Endodermal cell (in vitro differentiated cells): ENCODE measurements at regions not wholly inside any gene's neighbourhood (a gene's known extent, or its start where the extent isn't known, plus 50 kb on each side); places are given as distances from the start of the nearest gene placed in this dataset.

ENCODE experiments used
- DNase-seq: peaks from one replicate; pipeline ENCODE4 v3.0.0-alpha.2; 2017
- H3K27ac ChIP-seq: 2 replicates; pipeline ENCODE4 v1.5.1; 2013; ENCODE audit warnings: mild to moderate bottlenecking, low read depth, low read length, moderate library complexity
- H3K27me3 ChIP-seq: 2 replicates; pipeline ENCODE4 v1.6.1; 2013; ENCODE audit warnings: mild to moderate bottlenecking, low read length, moderate library complexity; ENCODE audit not compliant: insufficient read depth, control insufficient read depth, poor library complexity, severe bottlenecking
- H3K36me3 ChIP-seq: 2 replicates; pipeline ENCODE4 v1.7.0; 2013; ENCODE audit warnings: mild to moderate bottlenecking, low read length, moderate library complexity; ENCODE audit not compliant: control insufficient read depth, insufficient read depth
- H3K4me1 ChIP-seq: one replicate; pipeline ENCODE4 v1.7.0; 2013; ENCODE audit warnings: low read length; ENCODE audit not compliant: control insufficient read depth, insufficient read depth
- H3K4me3 ChIP-seq: 2 replicates; pipeline ENCODE4 v1.5.1; 2013; ENCODE audit warnings: mild to moderate bottlenecking, low read length, moderate library complexity
- H3K9ac ChIP-seq: 2 replicates; pipeline ENCODE4 v1.6.1; 2013; ENCODE audit warnings: mild to moderate bottlenecking, low read length, moderate library complexity; ENCODE audit not compliant: poor library complexity, severe bottlenecking; ENCODE audit errors: extremely low read depth
- H3K9me3 ChIP-seq: 2 replicates; pipeline ENCODE4 v1.6.1; 2013; ENCODE audit warnings: mild to moderate bottlenecking, low read length, moderate library complexity; ENCODE audit not compliant: control insufficient read depth
- H3K27ac Mint-ChIP-seq: 2 replicates; pipeline ENCODE4 v1.8.0; 2020; ENCODE audit warnings: mixed read lengths
- H3K27me3 Mint-ChIP-seq: 2 replicates; pipeline ENCODE4 v1.8.0; 2021; ENCODE audit warnings: mild to moderate bottlenecking, mixed read lengths; ENCODE audit not compliant: insufficient read depth
- H3K36me3 Mint-ChIP-seq: 2 replicates; pipeline ENCODE4 v1.8.0; 2020; ENCODE audit warnings: low read depth, mixed read lengths
- H3K4me1 Mint-ChIP-seq: 2 replicates; pipeline ENCODE4 v1.8.0; 2020; ENCODE audit warnings: mixed read lengths
- H3K4me3 Mint-ChIP-seq: 2 replicates; pipeline ENCODE4 v1.8.0; 2020; ENCODE audit warnings: mild to moderate bottlenecking, moderate library complexity, mixed read lengths
- H3K9me3 Mint-ChIP-seq: 2 replicates; pipeline ENCODE4 v1.8.0; 2020; ENCODE audit warnings: mild to moderate bottlenecking, mixed read lengths
- WGBS, 2 experiments: methylation state at CpG; one replicate each; pipeline versions ENCODE4 v1.1.5 to v1.1.7; 2013; ENCODE audit warnings: missing lambda C conversion rate in 2 of 2, mixed read lengths in 1 of 2; ENCODE audit not compliant: insufficient coverage in 1 of 2, insufficient read length in 1 of 2; 5-methylcytosine and 5-hydroxymethylcytosine counted together
- TF ChIP-seq, protein P1 (sequence below): fragments of 200-600 bp; sonication (generic); conservative IDR thresholded peaks from 2 replicates; pipeline ENCODE4 v1.5.0; 2021; ENCODE audit warnings: antibody characterized with exemption, mild to moderate bottlenecking

DNA sequence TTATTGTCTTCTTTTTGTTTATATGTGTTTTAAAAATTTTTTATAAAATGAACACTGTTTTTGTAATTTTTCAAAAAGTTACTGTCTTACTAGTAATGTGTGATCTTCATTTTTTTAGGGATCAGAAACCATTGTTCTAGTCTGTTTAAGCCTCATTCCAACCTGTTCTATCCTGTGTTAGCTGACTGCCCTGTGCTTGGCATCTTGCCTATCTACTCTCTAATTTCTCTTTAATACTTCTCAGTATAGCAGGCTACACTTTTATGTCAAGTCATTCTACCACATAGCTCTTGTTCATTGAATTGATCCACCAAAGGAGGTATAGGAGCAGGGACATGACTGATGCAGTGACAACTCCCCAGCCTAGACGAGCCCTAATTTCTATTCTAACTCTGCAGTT lies 70.2 kb upstream of the PLS3 start:
- TF ChIP-seq, protein P1, sequence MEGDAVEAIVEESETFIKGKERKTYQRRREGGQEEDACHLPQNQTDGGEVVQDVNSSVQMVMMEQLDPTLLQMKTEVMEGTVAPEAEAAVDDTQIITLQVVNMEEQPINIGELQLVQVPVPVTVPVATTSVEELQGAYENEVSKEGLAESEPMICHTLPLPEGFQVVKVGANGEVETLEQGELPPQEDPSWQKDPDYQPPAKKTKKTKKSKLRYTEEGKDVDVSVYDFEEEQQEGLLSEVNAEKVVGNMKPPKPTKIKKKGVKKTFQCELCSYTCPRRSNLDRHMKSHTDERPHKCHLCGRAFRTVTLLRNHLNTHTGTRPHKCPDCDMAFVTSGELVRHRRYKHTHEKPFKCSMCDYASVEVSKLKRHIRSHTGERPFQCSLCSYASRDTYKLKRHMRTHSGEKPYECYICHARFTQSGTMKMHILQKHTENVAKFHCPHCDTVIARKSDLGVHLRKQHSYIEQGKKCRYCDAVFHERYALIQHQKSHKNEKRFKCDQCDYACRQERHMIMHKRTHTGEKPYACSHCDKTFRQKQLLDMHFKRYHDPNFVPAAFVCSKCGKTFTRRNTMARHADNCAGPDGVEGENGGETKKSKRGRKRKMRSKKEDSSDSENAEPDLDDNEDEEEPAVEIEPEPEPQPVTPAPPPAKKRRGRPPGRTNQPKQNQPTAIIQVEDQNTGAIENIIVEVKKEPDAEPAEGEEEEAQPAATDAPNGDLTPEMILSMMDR, result no peak
- no peaks in the 10 kb centered on the region for H3K36me3 ChIP-seq
- H3K4me3 ChIP-seq, result no peak overlapping the region
- no CpG with 5 or more reads among the region's 1 CpG for WGBS, 2 experiments
- no peaks in the 10 kb centered on the region for H3K9me3 ChIP-seq
- H3K27ac ChIP-seq, result no peak overlapping the region
- Mint-ChIP-seq H3K4me3 (no peak overlapping the region), H3K27ac (no peak overlapping the region), H3K27me3 (no peaks in the 10 kb centered on the region), H3K4me1 (no peaks in the 10 kb centered on the region), H3K9me3 (no peaks in the 10 kb centered on the region), H3K36me3 (no peaks in the 10 kb centered on the region)
- H3K27me3 ChIP-seq, result no peaks in the 10 kb centered on the region
- no peaks in the 10 kb centered on the region for H3K4me1 ChIP-seq
- no peak overlapping the region for H3K9ac ChIP-seq
- no peak for DNase-seq

DNA sequence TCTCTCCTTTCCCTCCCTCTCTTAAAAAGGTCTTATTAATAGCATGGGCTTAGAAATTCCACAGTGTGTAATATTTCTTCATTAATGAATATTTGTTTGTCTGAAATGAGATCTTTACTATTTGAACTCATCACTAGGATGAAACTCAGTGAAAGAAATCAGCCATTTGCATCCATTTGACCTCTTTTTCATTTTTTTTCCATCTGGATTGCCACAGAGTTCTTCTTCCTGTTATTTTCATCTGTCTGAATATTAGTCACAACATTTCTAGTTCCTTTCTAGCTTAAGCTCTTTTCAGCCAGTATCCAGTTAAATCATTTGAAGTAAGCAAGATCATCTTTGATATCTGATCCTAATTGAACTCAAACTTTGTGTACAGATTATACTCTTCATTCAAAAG lies 69.2 kb upstream of the PLS3 start:
- H3K4me1 Mint-ChIP-seq, result no peaks in the 10 kb centered on the region
- TF ChIP-seq, protein P1, result no peak
- H3K27ac ChIP-seq, result no peak overlapping the region
- H3K9me3 Mint-ChIP-seq, result no peaks in the 10 kb centered on the region
- H3K27me3 Mint-ChIP-seq, result no peaks in the 10 kb centered on the region
- H3K4me1 ChIP-seq, result no peaks in the 10 kb centered on the region
- no peaks in the 10 kb centered on the region for H3K36me3 ChIP-seq
- H3K27ac Mint-ChIP-seq, result no peak overlapping the region
- no peak for DNase-seq
- H3K4me3 ChIP-seq, result no peak overlapping the region
- no peaks in the 10 kb centered on the region for H3K27me3 ChIP-seq
- no peak overlapping the region for H3K4me3 Mint-ChIP-seq
- no peak overlapping the region for H3K9ac ChIP-seq
- H3K9me3 ChIP-seq, result no peaks in the 10 kb centered on the region
- H3K36me3 Mint-ChIP-seq, result no peaks in the 10 kb centered on the region

DNA sequence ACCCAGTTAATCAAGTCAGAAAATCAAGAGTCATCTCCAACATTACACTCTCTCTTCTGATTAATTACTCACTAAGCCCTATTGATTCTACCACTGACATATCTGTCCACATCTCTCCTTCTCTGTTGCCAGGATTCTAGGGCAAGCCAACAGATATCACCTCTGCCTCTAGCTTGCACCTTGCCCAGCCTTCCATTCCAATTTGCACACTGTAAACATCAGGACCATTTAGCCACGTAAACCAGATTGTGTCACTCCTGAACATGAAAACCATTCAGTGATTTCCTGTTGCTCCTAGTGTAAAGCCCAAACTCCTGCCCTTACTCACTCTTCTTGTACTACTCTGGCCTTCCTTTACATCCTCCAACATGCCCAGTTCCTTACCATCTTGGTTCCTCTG lies 68.0 kb upstream of the PLS3 start:
- Histone ChIP-seq H3K36me3 (no peaks in the 10 kb centered on the region), H3K27me3 (no peaks in the 10 kb centered on the region), H3K4me3 (no peak overlapping the region), H3K9me3 (no peaks in the 10 kb centered on the region), H3K27ac (no peak overlapping the region), H3K4me1 (no peaks in the 10 kb centered on the region), H3K9ac (no peak overlapping the region)
- DNase-seq, result no peak
- H3K9me3 Mint-ChIP-seq, result no peaks in the 10 kb centered on the region
- H3K27me3 Mint-ChIP-seq, result no peaks in the 10 kb centered on the region
- WGBS, 2 experiments, result 83 to 91% methylated on average over 1 of the region's 1 CpG
- H3K36me3 Mint-ChIP-seq, result no peaks in the 10 kb centered on the region
- no peak overlapping the region for H3K27ac Mint-ChIP-seq
- H3K4me3 Mint-ChIP-seq, result no peak overlapping the region
- no peaks in the 10 kb centered on the region for H3K4me1 Mint-ChIP-seq
- TF ChIP-seq, protein P1, result no peak
